HG02840 (cell line): ENCODE measurements at regions not wholly inside any gene's neighbourhood (a gene's known extent, or its start where the extent isn't known, plus 50 kb on each side); places are given as distances from the start of the nearest gene placed in this dataset.

ENCODE experiments used
- ATAC-seq: cut with Tn5 transposase; IDR thresholded peaks from one replicate; pipeline ENCODE4 v1.9.1; 2021; ENCODE audit warnings: mild to moderate bottlenecking, moderate library complexity, moderate number of reproducible peaks; ENCODE audit not compliant: unreplicated experiment, low FRiP score

DNA sequence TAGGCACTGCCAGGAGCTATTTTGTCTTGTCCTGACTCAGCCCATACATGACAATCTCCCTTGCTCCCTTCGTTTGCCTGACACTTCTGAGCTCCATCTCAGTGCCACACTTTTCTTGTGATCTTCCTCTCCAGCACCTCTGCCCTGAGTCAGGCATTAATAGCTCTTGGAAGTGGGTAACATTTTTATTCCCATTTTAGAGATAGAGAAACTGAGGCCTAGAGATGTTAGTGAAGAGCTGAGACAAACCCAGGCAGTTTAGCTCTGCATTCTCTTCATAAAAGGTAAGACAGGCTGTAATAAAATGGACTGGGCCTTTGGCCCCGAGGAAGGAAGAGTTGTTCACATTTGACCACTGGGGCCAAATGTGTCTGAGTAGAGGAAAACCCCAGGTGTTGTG lies 167.4 kb downstream of the DHX35 start:
- ATAC-seq: no peak

DNA sequence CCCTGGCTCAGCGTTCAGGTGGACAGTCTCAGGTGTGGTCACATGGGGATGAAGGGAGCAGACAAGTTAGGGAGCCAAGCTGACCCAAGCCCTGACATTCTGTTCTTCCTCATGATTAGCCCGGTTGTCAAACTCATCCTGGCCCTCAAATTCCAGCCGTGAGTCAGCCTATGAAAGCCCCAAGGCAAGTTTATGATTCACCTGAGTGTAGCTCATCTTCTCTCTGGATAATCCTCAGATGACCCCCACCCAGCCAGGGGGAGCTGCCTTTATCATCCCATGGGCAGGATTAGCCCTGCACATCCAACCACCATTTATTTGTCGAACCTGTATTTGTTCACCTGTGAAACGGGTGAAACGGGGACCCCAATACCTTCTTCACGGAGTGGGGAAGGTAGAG lies 161.9 kb downstream of the DHX35 start:
- ATAC-seq: no peak

DNA sequence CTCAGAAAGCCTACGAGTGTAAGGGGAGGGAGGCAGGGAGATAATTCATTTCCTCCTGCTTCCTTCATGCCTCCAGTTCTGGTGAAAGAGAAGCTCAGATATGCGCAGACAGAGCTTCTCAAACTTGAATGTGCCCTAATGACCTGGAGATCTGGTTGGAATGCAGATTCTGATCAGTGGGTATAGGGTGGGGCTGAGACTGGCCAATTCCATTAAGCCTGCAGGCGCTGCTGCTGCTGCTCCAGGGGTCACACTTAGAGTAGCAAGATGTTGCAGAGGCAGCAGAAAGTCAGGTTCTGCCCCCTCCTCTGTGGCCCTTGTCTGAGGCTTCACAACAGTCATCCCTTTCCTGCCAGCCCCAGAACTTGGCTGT lies 161.0 kb downstream of the DHX35 start:
- ATAC-seq: no peak

GRCh38 chr20:39117491-39117890 lies 155.3 kb downstream of the DHX35 start:
- ATAC-seq: no peak

DNA sequence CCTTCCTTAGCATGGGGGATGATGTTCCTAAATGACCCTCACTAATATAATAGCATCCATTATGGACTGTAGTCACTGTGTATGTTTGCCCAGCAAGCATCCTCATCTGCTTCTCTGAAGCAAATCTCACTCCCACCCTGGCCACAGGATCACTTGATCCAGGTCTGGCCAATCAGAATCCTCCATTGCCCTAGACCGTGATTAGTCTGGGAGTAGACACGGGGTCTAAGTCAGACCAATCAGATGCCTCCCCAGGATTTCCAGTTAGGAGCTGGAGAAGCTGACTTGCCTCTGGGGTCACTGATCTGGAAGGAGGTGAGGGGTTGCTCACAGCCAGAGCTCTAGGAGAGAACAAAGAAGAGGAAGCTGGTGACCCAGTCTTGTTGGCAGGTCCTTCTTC lies 153.9 kb downstream of the DHX35 start:
- ATAC-seq: no peak

DNA sequence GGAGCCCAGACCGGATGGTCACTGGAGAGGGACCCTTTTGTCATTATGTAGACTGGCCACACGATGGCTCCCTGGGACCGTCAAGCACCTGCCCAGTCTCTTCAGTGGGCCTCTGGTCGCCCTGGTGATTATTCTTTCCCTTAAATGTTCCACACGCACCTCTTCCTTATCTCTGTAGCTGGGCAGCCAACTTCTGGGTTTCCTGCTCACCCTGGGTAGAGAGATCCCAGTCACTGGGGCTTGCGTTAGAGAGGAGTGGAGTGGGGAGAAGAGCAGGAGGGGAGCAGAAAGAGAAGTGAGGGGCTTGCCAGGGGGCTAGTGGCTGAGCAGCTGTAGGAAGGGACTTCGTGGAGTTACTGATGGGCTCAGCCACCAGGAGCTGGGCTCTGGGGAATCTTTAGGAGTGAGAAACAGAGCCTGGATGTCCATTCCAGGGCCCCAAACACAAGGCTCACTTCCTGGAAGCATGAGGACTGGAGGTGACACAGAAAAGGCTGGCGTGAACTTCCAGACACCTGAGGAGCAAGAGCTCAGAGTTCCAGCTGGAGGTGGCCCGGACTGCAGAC lies 150.1 kb downstream of the DHX35 start:
- no peak for ATAC-seq

- no peak for ATAC-seq
These were observed 149.4 kb downstream of the DHX35 start for GRCh38 chr20:39111359-39112177.

DNA sequence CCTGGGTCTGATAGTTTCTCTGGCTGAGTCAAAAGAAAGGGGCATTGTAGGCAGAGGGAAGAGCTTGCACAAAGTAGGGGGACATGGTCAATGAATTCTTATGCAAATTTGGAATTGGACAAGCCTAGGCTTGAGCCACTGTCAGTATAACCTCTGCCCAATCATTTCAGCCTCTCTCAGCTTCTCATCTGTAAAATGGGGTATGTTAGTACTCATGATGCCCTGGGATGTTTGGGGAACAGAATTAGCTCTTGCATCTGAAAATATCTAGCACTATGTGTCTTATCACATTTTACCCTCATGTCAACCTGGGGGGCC lies 148.6 kb downstream of the DHX35 start:
- ATAC-seq: no peak

- no peak for ATAC-seq
These were observed 148.0 kb downstream of the DHX35 start for GRCh38 chr20:39109933-39110818.

- no peak for ATAC-seq
These were observed 146.6 kb downstream of the DHX35 start for GRCh38 chr20:39108746-39109145.

GRCh38 chr20:39107741-39108140 lies 145.6 kb downstream of the DHX35 start:
- no peak for ATAC-seq

- ATAC-seq: no peak
These were observed 144.6 kb downstream of the DHX35 start for GRCh38 chr20:39106791-39107190.

GRCh38 chr20:39105551-39105950 lies 143.4 kb downstream of the DHX35 start:
- ATAC-seq: no peak

- no peak for ATAC-seq
These were observed 141.6 kb downstream of the DHX35 start for GRCh38 chr20:39103732-39104131.

GRCh38 chr20:39103305-39103704 lies 141.2 kb downstream of the DHX35 start:
- no peak for ATAC-seq

DNA sequence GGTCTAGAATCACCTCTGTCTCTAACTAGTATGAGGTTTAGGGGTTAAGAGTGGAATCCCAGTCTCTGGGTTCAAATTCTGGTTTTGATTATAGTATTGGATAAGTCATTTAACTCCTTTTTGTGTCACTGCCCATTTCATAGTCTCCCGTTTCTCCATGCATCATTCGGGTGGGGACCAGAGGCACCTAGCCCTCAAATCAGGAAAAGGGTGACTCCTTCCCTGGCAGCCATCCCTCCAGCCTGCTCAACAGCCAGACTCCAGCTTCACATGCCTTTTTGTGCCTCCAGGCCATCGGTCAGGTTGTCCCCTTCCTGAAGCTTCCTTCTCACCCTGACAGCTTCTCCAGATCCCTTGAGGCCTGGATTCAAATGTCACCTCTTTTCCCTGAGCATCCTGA lies 139.8 kb downstream of the DHX35 start:
- no peak for ATAC-seq

DNA sequence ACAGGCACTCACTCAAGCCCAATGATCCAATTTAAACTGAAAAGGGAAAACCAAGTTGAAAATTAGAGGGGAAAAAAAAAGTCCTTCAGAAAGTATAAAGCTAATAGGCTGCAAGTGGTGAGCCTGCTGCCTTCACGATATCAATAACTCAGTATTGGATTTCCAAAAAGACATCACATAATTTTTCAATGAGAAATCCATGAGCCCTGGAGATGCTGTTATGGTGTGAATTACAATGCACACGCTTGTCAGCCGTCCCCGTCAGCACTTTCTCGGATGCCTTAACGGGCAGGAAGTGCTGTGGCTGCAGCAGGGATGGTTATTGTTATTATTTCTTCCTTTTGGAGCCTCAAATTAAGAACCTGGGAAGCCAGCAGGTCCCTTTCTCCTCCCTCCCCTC lies 138.5 kb downstream of the DHX35 start:
- ATAC-seq: no peak

DNA sequence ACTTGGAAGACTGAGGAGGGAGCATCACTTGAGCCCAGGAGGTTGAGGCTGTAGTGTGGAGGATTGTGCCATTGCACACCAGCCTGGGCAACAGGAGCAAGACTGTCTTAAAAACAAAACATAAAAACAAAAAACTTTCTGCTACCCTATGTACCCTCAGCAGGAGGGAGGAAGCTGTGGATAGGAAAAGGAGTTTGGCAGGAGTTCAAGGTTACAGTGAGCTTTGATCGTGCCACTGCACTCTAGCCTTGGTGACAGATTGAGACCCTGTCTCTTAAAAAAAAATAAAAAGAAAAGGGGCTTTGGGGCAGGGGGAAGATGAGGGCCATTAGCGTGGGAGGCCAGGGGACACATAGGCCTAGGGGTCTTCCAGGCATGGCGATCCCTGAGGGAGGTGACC lies 135.7 kb downstream of the DHX35 start:
- ATAC-seq: no peak

DNA sequence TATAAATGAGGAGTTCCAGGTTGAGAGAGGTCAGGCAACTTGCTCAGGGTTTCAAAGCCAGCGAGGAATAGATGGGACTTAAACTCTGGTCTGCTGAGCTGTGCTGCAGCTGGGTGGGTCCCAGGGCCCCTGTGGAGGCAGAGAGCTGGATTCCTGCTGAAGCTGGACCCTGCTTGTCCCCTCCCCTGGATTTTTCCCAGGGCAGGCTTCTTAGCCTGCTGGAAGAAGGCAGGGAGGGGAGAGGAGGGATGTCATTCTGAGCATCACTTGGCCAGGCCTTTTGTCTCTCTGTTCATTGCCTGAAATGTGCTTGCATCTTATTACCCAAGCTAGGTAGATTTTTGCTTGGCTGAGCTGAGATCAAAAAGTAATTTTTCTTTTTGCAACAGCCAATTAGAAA lies 133.7 kb downstream of the DHX35 start:
- ATAC-seq: no peak

DNA sequence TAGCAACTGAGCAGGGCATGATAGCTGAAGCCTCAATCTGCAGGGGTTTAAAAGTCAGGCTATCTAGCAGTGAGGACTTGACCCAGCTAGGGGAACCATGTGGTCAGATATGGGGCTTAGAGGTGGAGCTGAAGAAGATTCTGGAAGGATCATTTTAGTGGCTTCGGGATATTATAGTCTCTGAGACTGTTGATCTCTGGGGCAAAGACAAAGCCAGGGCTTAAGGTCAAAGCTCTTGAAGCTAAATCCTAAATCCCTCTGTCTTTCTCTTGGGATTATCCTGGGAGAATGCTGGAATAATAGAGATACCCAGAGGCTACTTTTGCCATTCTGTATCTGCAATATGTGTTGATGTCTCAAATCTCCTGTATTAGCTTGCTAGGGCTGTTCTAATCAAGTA lies 132.2 kb downstream of the DHX35 start:
- no peak for ATAC-seq

DNA sequence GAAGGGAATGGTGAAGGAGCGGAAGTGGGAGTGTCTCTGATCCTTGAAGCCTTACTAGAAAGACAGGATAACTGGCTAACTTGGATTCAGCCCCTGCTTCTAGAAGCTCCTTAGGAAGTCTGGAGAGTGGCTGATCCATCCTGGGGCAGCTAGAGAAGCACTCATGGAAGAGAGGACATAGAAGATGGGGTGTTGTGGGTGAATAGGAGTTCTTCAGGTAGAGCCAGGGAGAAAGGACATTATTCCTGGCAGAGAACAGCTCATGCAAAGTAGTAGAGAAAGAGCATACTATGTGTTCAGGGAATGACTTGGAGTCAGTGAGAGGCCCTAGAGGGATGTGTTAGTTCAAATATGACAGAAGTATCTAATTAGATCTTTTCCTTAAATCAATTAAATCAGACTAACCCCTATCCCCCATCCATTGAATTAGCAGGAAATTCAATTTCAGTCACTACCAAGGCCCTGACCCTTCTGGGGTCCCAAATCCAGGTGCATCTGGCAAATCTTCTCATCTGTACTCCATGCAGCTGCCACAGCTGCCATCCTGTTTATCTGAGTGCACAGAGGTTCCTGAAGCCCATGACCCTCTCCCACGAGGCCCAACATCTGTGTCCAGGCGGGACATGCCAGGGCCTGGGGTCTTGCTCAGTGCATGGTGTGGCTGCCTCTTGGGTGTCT lies 130.7 kb downstream of the DHX35 start:
- ATAC-seq: no peak
